Keratinocyte (primary cell): ENCODE measurements at regions not wholly inside any gene's neighbourhood (a gene's known extent, or its start where the extent isn't known, plus 50 kb on each side); places are given as distances from the start of the nearest gene placed in this dataset.
"Not testable (repeated sequence)": the region's sequence is repeated elsewhere in the genome, so short reads cannot be mapped to it uniquely, and the experiment has no call there.

Experiments used
- DNase-seq: peaks from one replicate; pipeline ENCODE4 v3.0.0-alpha.2; 2011; ENCODE audit warnings: low read depth, missing footprints, low spot score
- FAIRE-seq: peaks from 2 replicates; lab custom pipeline; 2011; peaks lifted over from hg19 to GRCh38; lab: Jason Lieb, UNC
- H2AFZ ChIP-seq: 2 replicates; pipeline ENCODE4 v1.6.0; 2012; ENCODE audit warnings: low read length, control low read depth, inconsistent platforms; ENCODE audit not compliant: control insufficient read depth
- H3K27ac ChIP-seq: 2 replicates; pipeline ENCODE4 v1.5.1; 2011; ENCODE audit warnings: low read length; ENCODE audit not compliant: control insufficient read depth, insufficient read depth
- H3K27me3 ChIP-seq: 3 replicates; pipeline ENCODE4 v1.6.0; 2011; ENCODE audit warnings: low read length; ENCODE audit not compliant: control insufficient read depth, insufficient read depth; ENCODE audit errors: extremely low read depth
- H3K36me3 ChIP-seq, 2 experiments: 2 replicates in 1 of 2; 3 replicates in 1 of 2; pipeline ENCODE4 v1.5.1; 2011; ENCODE audit warnings: low read length in 2 of 2, mild to moderate bottlenecking in 1 of 2; ENCODE audit not compliant: control insufficient read depth in 2 of 2, insufficient read depth in 2 of 2; ENCODE audit errors: extremely low read depth in 1 of 2
- H3K4me1 ChIP-seq: 3 replicates; pipeline ENCODE4 v1.5.1; 2011; ENCODE audit warnings: low read length; ENCODE audit not compliant: control insufficient read depth, insufficient read depth; ENCODE audit errors: extremely low read depth
- H3K4me2 ChIP-seq: 3 replicates; pipeline ENCODE4 v1.6.0; 2011; ENCODE audit warnings: low read depth, low read length; ENCODE audit not compliant: control insufficient read depth, insufficient read depth; ENCODE audit errors: extremely low read depth
- H3K4me3 ChIP-seq, 3 experiments: fragments of 200-600 bp in 1 of 3; sonication (generic) in 1 of 3; 2 replicates in 2 of 3; 3 replicates in 1 of 3; pipeline ENCODE4 v1.5.1; 2011 to 2016; ENCODE audit warnings: low read length in 3 of 3, mild to moderate bottlenecking in 3 of 3, control low read depth in 2 of 3, inconsistent platforms in 1 of 3, low read depth in 1 of 3, mixed read lengths in 1 of 3, mixed run types in 1 of 3, moderate library complexity in 1 of 3; ENCODE audit not compliant: control insufficient read depth in 2 of 3, insufficient read depth in 2 of 3; ENCODE audit errors: extremely low read depth in 1 of 3
- H3K79me2 ChIP-seq: 2 replicates; pipeline ENCODE4 v1.6.0; 2012; ENCODE audit warnings: low read length; ENCODE audit not compliant: control insufficient read depth, insufficient read depth
- H3K9ac ChIP-seq: 3 replicates; pipeline ENCODE4 v1.6.0; 2011; ENCODE audit warnings: low read length; ENCODE audit not compliant: control insufficient read depth, insufficient read depth; ENCODE audit errors: extremely low read depth
- H3K9me1 ChIP-seq: 3 replicates; pipeline ENCODE4 v1.6.0; 2011; ENCODE audit warnings: low read length; ENCODE audit not compliant: control insufficient read depth, insufficient read depth; ENCODE audit errors: extremely low read depth
- H3K9me3 ChIP-seq: 2 replicates; pipeline ENCODE4 v1.5.1; 2012; ENCODE audit warnings: low read depth, low read length; ENCODE audit not compliant: control insufficient read depth
- H4K20me1 ChIP-seq: 3 replicates; pipeline ENCODE4 v1.6.0; 2011; ENCODE audit warnings: low read length; ENCODE audit not compliant: control insufficient read depth, insufficient read depth; ENCODE audit errors: extremely low read depth
- EZH2 ChIP-seq: IDR thresholded peaks from one replicate; pipeline ENCODE4 v1.6.1; 2012; ENCODE audit warnings: inconsistent platforms, mild to moderate bottlenecking, low read length, moderate library complexity
- dilution Hi-C: fragments of 300-500 bp; cut with MboI; formaldehyde crosslinking; loops from one replicate; pipeline ENCODE4 v1.7.0; 2020; ENCODE audit warnings: low sequenced_read_pairs; ENCODE audit not compliant: extremely low pct_ligation_motif_present
- TF ChIP-seq, protein P1 (sequence below), 3 experiments: IDR thresholded peaks in 1 of 3; conservative IDR thresholded peaks in 1 of 3; optimal IDR thresholded peaks in 1 of 3; 2 replicates in 2 of 3; 3 replicates in 1 of 3; pipeline versions ENCODE3 to v1.5.1; 2011; ENCODE audit warnings: low read length in 3 of 3, mild to moderate bottlenecking in 3 of 3, moderate library complexity in 2 of 3, control low read depth in 1 of 3, inconsistent platforms in 1 of 3; ENCODE audit not compliant: insufficient read depth in 2 of 3; ENCODE audit errors: extremely low read depth in 1 of 3

DNA sequence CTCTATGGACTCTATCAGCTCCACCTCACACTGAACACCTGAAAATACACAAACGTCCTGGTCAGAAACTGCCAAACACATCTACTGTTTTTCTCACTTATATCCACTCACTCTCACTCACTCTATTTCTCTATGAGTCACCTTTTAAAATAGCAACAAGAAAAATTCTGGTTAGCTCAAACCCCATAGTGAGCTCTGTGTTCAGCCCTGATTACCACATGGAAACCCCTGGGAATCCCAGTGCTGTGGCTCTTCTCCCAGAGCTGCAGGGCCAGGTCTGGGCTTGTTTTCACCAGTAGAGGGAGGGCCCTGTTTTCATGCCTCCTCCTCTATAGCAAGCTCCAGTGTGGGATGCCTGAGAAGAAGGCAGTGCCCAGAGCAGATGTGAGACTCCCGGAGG is 1126.1 kb downstream of the TMEM121 start:
- Histone ChIP-seq H3K4me2 (no peak overlapping the region), H3K27ac (no peak overlapping the region), H3K4me3 (no peak overlapping the region), H3K27me3 (no peaks in the 10 kb centered on the region), H3K36me3 (no peaks in the 10 kb centered on the region), H3K4me1 (no peaks in the 10 kb centered on the region), H3K9ac (no peak overlapping the region), H3K79me2 (no peaks in the 10 kb centered on the region), H3K9me3 (no peaks in the 10 kb centered on the region), H3K9me1 (no peaks in the 10 kb centered on the region), H2AFZ (no peak overlapping the region), H4K20me1 (no peaks in the 10 kb centered on the region)
- dilution Hi-C loops = no loop called here
- no peak for TF ChIP-seq EZH2
- TF ChIP-seq, protein P1, sequence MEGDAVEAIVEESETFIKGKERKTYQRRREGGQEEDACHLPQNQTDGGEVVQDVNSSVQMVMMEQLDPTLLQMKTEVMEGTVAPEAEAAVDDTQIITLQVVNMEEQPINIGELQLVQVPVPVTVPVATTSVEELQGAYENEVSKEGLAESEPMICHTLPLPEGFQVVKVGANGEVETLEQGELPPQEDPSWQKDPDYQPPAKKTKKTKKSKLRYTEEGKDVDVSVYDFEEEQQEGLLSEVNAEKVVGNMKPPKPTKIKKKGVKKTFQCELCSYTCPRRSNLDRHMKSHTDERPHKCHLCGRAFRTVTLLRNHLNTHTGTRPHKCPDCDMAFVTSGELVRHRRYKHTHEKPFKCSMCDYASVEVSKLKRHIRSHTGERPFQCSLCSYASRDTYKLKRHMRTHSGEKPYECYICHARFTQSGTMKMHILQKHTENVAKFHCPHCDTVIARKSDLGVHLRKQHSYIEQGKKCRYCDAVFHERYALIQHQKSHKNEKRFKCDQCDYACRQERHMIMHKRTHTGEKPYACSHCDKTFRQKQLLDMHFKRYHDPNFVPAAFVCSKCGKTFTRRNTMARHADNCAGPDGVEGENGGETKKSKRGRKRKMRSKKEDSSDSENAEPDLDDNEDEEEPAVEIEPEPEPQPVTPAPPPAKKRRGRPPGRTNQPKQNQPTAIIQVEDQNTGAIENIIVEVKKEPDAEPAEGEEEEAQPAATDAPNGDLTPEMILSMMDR (optimal IDR thresholded peaks at IDR 0.05 in 1 of 3, IDR thresholded peaks at IDR 0.05 in 1 of 3, conservative IDR thresholded peaks at IDR 0.05 in 1 of 3; ENCODE audit: extremely low read depth in 1 of 3, insufficient read depth in 2 of 3, low read length in 3 of 3) = no peak
- DNase-seq = no peak
- no peak for FAIRE-seq

DNA sequence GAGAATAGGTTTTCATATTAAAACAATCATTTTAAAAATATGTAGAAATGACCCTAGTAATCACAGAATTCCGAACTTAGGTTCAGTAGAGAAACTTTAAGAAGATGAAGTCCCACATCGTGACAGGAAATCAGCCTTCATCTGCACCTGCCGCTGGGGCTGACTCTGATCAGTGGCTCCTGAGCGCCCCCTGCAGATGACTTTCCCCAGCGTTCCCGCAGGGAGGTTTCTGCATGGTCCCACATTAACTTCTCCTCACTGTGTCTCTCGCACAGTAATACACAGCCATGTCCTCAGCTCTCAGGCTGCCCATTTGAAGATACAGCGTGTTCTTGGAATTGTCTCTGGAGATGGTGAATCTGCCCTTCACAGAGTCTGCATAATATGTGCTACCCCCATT is 1131.1 kb downstream of the TMEM121 start:
- dilution Hi-C loops = no loop called here
- TF ChIP-seq, protein P1 (optimal IDR thresholded peaks at IDR 0.05 in 1 of 3, IDR thresholded peaks at IDR 0.05 in 1 of 3, conservative IDR thresholded peaks at IDR 0.05 in 1 of 3; ENCODE audit: extremely low read depth in 1 of 3, insufficient read depth in 2 of 3, low read length in 3 of 3) = no peak
- no peak for TF ChIP-seq EZH2
- H3K4me1 ChIP-seq = no peaks in the 10 kb centered on the region
- H3K79me2 ChIP-seq = no peaks in the 10 kb centered on the region
- no peak overlapping the region for H3K4me3 ChIP-seq
- DNase-seq (no peak), FAIRE-seq (no peak)
- H3K27ac ChIP-seq = no peak overlapping the region
- H3K4me2 ChIP-seq = no peak overlapping the region
- no peaks in the 10 kb centered on the region for H3K9me1 ChIP-seq
- no peaks in the 10 kb centered on the region for H4K20me1 ChIP-seq
- H3K36me3 ChIP-seq = no peaks in the 10 kb centered on the region
- no peak overlapping the region for H3K9ac ChIP-seq
- no peaks in the 10 kb centered on the region for H3K9me3 ChIP-seq
- H3K27me3 ChIP-seq = no peaks in the 10 kb centered on the region
- H2AFZ ChIP-seq = no peak overlapping the region

DNA sequence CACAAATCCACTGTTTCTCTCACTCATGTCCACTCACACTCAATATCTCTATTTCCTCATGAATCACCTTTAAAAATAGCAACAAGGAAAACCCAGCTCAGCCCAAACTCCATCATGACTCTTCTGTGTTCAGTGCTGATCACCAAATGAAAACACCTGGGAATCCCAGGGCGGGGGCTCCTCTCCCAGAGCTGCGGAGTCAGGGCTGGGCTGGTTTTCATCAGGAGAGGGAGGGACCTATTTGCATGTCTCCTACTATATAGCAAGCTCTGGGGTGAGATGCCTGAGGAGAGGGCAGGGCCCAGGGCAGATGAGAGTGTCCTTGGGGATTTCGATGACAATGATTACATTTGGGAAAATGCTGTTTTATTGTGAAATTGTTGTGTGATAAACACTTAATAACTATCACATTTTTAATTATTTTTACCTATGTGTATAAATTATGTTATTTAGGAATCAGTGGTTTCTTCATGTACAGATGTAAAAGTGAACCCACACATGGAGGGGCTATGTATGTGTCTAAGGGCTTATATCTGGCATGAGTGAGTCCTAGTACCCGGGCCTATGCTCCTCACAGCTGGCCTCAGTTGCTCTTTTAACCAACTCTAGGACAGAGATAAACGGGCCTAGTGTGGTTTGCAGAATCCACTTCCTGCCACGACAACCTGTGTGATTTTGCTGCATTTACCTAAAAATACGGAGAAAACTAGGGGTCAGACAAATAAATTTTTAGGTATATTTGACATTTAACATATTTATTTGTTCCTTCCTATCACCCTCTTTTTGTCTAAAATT is 1131.9 kb downstream of the TMEM121 start:
- H3K4me2 ChIP-seq, H3K4me1 ChIP-seq, H3K9ac ChIP-seq, H3K4me3 ChIP-seq, H3K79me2 ChIP-seq, H3K27ac ChIP-seq, dilution Hi-C loops, H2AFZ ChIP-seq, H3K9me1 ChIP-seq, H3K9me3 ChIP-seq, H3K27me3 ChIP-seq, H3K36me3 ChIP-seq, H4K20me1 ChIP-seq, DNase-seq, FAIRE-seq: not testable (repeated sequence)

DNA sequence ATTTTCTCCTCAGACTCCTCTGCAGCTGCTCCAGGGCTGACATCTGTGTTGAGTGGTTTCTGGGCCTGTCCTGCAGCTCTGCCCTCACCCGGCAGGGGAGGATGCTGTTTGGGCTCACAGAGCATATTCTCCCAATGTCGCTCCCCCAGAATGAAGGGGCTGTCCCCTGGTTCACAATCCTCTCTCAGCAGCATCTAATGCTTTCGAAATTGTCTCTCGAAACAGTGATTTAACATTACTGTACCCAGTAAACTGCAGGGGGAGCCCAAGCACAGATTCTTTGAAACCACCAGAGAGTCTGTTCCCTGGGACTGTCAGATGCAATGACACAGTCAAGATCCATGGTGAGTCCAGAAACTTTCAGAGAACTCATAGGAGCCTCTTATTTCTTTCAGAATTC is 1135.2 kb downstream of the TMEM121 start:
- H3K79me2 ChIP-seq, H2AFZ ChIP-seq, H4K20me1 ChIP-seq, H3K9me1 ChIP-seq, H3K27me3 ChIP-seq, H3K4me3 ChIP-seq, H3K9me3 ChIP-seq, H3K27ac ChIP-seq, FAIRE-seq, H3K36me3 ChIP-seq, dilution Hi-C loops, H3K9ac ChIP-seq, H3K4me1 ChIP-seq, DNase-seq, H3K4me2 ChIP-seq: not testable (repeated sequence)
